ENCODE measurements at regions not wholly inside any gene's neighbourhood (a gene's known extent, or its start where the extent isn't known, plus 50 kb on each side); places are given as distances from the start of the nearest gene placed in this dataset.
"Not testable (repeated sequence)": the region's sequence is repeated elsewhere in the genome, so short reads cannot be mapped to it uniquely, and the experiment has no call there.

DNA sequence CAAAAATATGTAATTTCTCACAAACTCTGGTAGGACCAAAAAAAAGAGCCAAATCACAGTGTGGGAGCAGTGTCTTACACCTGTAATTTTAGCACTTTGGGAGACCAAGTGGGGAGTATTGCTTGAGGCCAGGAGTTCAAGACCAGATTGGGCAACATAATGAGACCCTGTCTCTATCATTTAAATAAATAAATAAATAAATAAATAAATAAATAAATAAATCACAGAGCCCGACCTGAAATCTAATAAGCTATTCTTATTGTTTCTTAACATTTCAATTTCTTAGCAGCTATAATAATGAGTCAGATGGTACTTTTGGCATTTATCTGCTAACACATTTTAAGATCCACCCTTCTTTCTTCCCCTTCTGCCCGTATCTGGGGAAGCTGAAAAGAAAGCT, 1229.6 kb downstream of the SUCLG1 start:
- DNase-seq (ENCODE audit: low read depth in 2 of 3, low spot score in 2 of 3) = no peak

GRCh38 chr2:83224591-83225200, 1234.4 kb downstream of the SUCLG1 start:
- no peak for DNase-seq (ENCODE audit: low read depth in 2 of 3, low spot score in 2 of 3)

- DNase-seq (ENCODE audit: low read depth in 2 of 3, low spot score in 2 of 3) = no peak
These were observed 1237.8 kb downstream of the SUCLG1 start for GRCh38 chr2:83221258-83221657.

DNA sequence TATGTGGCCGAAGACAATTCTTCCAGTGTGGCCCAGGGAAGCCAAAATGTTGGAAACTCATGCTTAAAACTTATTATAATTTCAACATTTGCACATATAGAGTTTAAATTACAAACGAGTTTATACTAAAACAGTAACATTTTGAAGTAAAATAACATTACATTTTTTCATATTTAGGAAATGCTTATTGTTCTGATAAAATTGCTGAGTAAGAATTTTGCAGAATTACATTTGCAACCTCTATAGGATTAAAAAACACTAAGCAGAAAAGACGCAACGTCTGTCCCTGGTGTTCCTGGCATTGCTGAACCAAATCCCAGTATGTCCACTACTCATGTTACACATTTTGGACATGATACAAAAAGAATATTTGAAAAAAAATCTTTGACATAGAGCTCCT, 1241.2 kb downstream of the SUCLG1 start:
- DNase-seq (ENCODE audit: low read depth in 2 of 3, low spot score in 2 of 3) = no peak

DNA sequence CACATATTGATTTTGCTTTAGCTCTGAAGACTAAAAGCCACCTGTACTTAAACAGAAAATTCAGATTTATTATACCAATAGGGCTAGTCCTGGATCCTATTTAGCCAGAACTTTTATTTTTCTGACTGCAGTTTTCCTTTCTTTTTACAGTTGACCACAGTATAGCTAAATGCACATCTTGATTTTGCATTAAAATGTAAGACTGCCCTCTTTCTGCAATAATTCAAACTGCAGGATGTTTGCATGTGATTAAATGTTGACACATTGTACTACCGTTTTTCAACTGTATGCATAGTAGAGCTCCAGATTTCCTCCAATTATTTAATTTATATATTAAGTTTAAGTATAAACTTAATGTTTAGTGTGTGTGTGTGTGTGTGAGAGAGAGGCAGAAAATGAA, 1262.9 kb downstream of the SUCLG1 start:
- peak in 2 of 3 donors; percentile 15 to 50 for DNase-seq (ENCODE audit: low read depth in 2 of 3, low spot score in 2 of 3)

DNA sequence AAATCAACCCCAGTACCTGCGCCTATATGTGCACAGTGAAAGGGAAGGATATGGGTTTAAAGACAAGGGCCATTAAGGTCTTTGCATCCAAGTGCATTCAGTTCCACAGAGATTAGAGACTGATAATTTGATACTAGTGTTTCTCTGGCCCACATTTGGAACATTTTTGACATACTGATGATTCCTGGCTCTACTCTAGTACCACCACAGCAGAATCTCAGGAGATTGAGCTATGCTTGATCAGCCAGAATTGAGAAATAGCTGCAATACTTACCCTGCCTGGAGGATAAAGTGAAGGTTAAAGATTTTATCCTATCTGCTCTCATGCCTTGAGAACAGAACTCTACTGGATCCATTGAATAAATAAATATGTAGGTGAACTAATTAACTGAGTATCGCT, 1267.8 kb downstream of the SUCLG1 start:
- DNase-seq (ENCODE audit: low read depth in 2 of 3, low spot score in 2 of 3) = no peak

DNA sequence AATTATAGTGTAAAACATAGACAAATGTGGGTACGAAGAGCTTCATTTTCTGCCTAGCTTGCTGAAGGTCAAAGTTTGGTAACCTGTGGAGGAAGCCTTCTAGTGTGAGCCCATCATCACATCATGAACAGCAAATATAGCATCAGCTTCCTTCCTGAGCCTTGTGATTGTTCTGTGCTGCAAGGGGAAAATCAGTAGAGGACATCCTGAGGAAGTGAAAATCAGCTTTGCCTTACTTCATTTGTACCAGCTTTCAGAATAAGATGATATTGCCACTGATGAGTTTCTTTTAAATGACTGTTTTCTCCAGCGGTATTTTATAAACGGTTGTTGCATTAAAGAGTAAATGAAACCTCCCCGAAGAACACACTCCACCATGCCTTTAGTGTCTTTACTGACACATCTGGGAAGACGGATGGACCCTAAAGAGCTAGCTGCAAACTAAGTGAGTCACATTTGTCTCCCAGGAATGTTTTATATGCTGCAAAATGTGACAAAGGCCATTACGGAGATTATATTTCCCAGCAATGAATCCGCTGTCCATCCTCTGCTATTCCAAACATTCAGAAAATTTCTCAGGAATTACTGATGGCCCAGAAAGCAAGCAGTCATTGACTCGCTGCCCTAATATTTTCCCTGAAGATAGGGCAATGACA, 1272.8 kb downstream of the SUCLG1 start:
- DNase-seq (ENCODE audit: low read depth in 2 of 3, low spot score in 2 of 3) = no peak

DNA sequence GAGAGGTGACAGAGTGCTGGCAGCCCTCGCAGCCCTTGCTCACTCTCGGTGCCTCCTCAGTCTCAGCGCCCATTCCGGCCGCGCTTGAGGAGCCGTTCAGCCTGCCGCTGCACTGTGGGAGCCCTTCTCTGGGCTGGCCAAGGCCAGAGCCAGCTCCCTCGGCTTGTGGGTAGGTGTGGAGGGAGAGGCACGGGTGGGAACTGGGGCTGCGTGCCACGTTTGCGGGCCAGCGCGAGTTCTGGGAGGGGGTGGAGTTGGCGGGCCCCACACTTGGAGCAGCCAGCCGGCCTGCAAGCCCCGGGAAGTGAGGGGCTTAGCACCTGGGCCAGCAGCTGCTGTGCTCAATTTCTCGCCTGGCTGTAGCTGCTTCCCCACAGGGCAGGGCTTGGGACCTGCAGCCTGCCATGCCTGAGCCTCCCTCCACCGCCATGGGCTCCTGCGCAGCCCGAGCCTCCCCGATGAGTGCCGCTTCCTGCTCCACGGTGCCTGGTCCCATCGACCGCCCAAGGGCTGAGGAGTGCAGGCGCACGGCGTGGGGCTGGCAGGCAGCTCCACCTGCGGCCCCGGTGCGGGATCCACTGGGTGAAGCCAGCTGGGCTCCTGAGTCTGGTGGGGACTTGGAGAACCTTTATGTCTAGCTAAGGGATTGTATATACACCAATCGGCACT, 1278.1 kb downstream of the SUCLG1 start:
- not testable (repeated sequence) for DNase-seq (ENCODE audit: low read depth in 2 of 3, low spot score in 2 of 3)

- DNase-seq (ENCODE audit: low read depth in 2 of 3, low spot score in 2 of 3) = no peak
These were observed 1282.5 kb downstream of the SUCLG1 start for GRCh38 chr2:83176539-83176938.

DNA sequence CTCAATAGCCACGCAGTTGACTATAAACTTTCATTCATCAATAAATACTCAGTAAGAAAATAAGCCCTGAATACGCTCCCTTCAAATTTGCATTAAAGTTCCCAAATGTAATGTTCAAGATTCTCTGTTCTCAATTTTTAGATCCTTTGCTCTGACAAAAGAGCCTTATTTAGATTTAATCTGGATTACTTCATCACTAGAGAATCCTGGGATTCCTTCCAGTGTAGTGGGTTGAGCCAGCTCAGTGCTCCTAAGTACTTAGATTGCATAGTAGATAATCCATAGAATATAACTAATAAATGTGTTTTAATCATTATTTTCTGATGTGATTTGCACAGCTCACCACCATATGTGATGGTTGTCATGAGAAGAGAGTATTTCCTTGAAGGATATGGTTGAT, 1286.2 kb downstream of the SUCLG1 start:
- no peak for DNase-seq (ENCODE audit: low read depth in 2 of 3, low spot score in 2 of 3)

GRCh38 chr2:83168377-83168776, 1290.7 kb downstream of the SUCLG1 start:
- DNase-seq (ENCODE audit: low read depth in 2 of 3, low spot score in 2 of 3) = no peak

DNA sequence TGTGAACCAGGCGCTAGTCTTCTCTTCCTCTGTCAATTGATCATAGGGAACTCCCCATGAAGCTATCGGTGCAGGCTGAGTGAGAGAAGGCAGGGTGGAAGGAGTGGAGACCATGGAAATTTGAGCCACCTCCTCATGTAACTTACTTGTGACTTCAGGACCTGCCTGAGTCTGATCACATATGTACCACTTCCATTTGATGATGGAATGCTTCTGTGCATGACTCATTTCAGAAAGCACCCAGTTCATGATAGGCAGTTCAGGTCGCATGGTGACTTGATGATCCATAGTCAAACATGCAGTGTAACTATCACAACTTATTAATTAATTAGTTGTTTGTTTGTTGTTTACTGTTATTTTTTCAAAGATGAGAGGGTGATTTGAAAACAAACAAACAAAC, 1296.7 kb downstream of the SUCLG1 start:
- DNase-seq (ENCODE audit: low read depth in 2 of 3, low spot score in 2 of 3) = no peak

- no peak for DNase-seq (ENCODE audit: low read depth in 2 of 3, low spot score in 2 of 3)
These were observed 1298.5 kb downstream of the SUCLG1 start for GRCh38 chr2:83160571-83160970.

DNA sequence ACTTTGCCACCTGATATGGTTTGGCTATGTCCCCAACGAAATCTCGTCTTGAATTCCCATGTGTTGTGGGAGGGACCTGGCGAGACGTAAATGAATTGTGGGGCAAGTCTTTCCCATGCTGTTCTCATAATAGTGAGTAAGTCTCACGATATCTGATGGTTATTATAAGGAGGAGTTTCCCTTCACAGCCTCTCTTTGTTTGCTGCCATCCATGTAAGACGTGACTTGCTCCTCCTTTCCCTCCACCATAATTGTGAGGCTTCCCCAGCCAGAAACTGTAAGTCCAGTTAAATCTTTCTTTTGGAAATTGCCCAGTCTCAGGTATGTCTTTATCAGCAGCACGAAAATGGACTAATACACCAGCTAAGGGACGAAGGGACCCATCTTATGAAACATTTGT, 1303.3 kb downstream of the SUCLG1 start:
- no peak for DNase-seq (ENCODE audit: low read depth in 2 of 3, low spot score in 2 of 3)

DNA sequence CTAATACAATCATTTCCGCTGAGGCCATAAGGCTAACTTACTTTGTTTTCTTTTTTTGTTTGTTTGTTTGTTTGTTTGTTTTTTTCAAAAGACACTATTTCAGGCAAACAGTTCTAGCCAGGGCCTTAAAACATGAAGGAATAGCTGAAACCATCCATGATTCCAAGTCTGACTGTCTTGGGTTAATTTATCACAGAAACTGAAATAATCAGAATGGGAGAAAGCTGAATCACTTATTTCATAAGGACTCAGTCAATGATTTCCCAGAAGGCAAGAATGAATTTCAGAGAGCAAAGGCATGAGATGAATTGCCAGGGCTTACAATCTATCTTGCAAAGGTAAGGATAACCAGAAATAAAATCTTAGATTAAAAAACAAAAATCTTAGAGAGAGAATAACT, 1315.1 kb downstream of the SUCLG1 start:
- DNase-seq (ENCODE audit: low read depth in 2 of 3, low spot score in 2 of 3) = no peak

DNA sequence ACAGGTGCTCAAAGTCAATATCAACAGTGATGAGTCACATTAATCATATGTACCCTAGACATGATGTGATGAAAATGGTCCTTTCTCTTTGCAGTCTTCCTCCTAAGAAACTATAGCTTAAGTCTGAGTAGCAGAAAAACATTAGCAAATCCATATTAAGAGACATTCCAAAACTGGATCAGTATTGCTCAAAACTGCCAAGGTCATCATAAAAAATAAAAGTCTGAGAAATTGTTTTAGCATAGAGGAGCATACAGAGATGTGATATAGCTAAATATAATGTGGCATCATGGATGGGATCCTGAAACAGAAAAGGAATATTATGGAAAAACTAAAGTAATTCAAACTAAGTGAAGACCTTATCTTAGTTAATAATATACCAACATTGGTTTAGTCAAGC, 1316.1 kb downstream of the SUCLG1 start:
- no peak for DNase-seq (ENCODE audit: low read depth in 2 of 3, low spot score in 2 of 3)

DNA sequence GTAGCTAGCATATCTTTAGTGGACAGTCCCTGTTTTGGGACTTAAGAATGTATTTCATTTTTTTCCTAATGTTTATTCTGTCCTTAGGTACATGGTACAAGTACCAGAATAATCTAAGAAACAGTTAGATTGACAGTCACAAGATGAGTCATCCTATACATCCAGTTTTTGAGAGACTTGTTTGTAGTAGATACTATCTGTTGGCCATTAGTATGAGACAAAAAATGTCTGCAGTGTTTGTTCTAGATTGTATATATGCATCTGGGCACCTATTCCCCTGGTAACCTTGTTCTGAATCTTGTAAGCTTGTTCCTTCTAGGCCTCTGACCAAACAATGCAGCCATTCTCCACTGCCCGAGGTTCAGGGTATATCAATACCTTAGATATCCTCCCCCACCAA, 1343.5 kb downstream of the SUCLG1 start:
- DNase-seq (ENCODE audit: low read depth in 2 of 3, low spot score in 2 of 3) = no peak

DNA sequence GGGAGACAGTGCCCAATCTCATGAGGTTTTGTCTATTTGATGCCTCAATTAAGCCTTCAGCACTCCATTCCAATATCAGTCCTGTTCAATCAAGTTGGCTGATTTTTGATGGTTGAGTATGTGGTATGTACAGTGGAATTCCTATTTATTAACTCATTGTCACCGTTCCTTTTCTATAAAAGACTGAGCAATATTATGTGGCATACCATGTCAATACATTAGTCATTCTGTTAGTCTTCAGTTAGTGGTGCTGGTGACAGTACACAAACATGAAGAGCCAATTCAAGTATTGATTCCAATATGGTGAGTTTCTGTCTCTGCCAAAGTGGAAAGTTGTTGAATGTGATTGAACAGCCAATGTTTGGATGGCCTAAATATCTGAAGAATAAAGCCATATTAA, 1343.9 kb downstream of the SUCLG1 start:
- DNase-seq (ENCODE audit: low read depth in 2 of 3, low spot score in 2 of 3) = no peak

DNA sequence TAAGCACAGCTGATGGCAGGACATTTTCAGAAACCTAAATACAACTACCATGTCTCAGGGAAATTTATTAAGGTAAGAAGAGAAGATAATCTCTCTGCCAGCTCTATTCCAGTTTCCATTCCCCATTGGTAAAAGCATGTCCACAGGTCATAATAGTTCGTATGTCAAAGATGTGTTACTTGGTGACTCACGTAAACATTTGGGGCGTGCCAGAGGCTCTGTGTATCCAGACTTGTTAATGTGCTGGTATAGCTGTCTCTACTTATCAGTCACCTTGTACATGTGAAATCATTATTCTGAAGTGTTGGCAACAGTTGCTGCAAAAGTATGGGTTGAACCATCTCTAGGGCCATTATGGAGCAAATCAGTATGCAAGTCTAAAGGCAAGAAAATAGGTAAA, 1345.1 kb downstream of the SUCLG1 start:
- DNase-seq (ENCODE audit: low read depth in 2 of 3, low spot score in 2 of 3) = no peak

GRCh38 chr2:83112858-83113257, 1346.2 kb downstream of the SUCLG1 start:
- DNase-seq (ENCODE audit: low read depth in 2 of 3, low spot score in 2 of 3) = no peak

DNA sequence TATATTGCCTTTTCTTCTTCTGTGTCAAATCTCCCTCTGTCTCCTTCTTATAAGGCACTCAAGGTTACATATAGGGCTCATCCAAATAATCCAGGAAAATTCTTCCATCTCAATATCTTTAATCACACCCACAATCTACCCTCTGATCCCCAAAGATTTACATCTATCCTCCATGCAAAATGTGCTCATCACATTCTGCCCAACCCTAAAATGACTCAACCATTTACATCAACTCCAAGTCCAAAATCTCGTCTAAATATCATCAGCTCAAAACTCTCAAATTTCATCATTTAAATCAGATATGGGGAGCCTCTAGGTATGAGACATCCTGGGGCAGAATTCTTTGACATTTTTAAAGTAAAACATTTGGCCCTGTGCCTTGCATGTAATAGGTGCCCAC, 1349.8 kb downstream of the SUCLG1 start:
- no peak for DNase-seq (ENCODE audit: low read depth in 2 of 3, low spot score in 2 of 3)

GRCh38 chr2:83106853-83107252, 1352.2 kb downstream of the SUCLG1 start:
- DNase-seq (ENCODE audit: low read depth in 2 of 3, low spot score in 2 of 3) = no peak
